Germinal center (tissue), 1 donor: ENCODE measurements at regions not wholly inside any gene's neighbourhood (a gene's known extent, or its start where the extent isn't known, plus 50 kb on each side); places are given as distances from the start of the nearest gene placed in this dataset.

ENCODE experiments used
- DNase-seq: peaks from one replicate; pipeline ENCODE4 v3.0.0; 2012; ENCODE audit warnings: mixed read lengths, low spot score

- no peak for DNase-seq
These were observed 111.2 kb upstream of the ASIC2 start for GRCh38 chr17:33404070-33404819.

- no peak for DNase-seq
These were observed 123.0 kb upstream of the ASIC2 start for GRCh38 chr17:33416131-33416530.

GRCh38 chr17:33421933-33422332, 128.8 kb upstream of the ASIC2 start:
- DNase-seq: no peak

- DNase-seq: no peak
These were observed 140.5 kb upstream of the ASIC2 start for GRCh38 chr17:33433581-33433980.

- DNase-seq: no peak
These were observed 141.7 kb upstream of the ASIC2 start for GRCh38 chr17:33434841-33435240.

- no peak for DNase-seq
These were observed 142.7 kb upstream of the ASIC2 start for GRCh38 chr17:33435721-33436301.

- DNase-seq: no peak
These were observed 143.2 kb upstream of the ASIC2 start for GRCh38 chr17:33436321-33436720.

- no peak for DNase-seq
These were observed 145.0 kb upstream of the ASIC2 start for GRCh38 chr17:33438139-33438538.

GRCh38 chr17:33438578-33438977, 145.5 kb upstream of the ASIC2 start:
- no peak for DNase-seq

- no peak for DNase-seq
These were observed 149.2 kb upstream of the ASIC2 start for GRCh38 chr17:33442320-33442719.

- DNase-seq: no peak
These were observed 151.6 kb upstream of the ASIC2 start for GRCh38 chr17:33444731-33445130.

GRCh38 chr17:33447090-33447489, 154.0 kb upstream of the ASIC2 start:
- DNase-seq: no peak

GRCh38 chr17:33451221-33451620, 158.1 kb upstream of the ASIC2 start:
- DNase-seq: no peak

- no peak for DNase-seq
These were observed 164.4 kb upstream of the ASIC2 start for GRCh38 chr17:33457477-33457876.

- DNase-seq: no peak
These were observed 166.2 kb upstream of the ASIC2 start for GRCh38 chr17:33459078-33459940.

GRCh38 chr17:33460781-33461450, 167.8 kb upstream of the ASIC2 start:
- no peak for DNase-seq

- DNase-seq: no peak
These were observed 170.8 kb upstream of the ASIC2 start for GRCh38 chr17:33463887-33464286.

GRCh38 chr17:33464669-33465280, 171.7 kb upstream of the ASIC2 start:
- DNase-seq: no peak

- DNase-seq: no peak
These were observed 176.3 kb upstream of the ASIC2 start for GRCh38 chr17:33469421-33469820.

- DNase-seq: no peak
These were observed 176.8 kb upstream of the ASIC2 start for GRCh38 chr17:33469911-33470310.

GRCh38 chr17:33473061-33473460, 180.0 kb upstream of the ASIC2 start:
- DNase-seq: no peak

GRCh38 chr17:33474789-33475188, 181.7 kb upstream of the ASIC2 start:
- no peak for DNase-seq
